ENCODE measurements at regions not wholly inside any gene's neighbourhood (a gene's known extent, or its start where the extent isn't known, plus 50 kb on each side); places are given as distances from the start of the nearest gene placed in this dataset.

DNA sequence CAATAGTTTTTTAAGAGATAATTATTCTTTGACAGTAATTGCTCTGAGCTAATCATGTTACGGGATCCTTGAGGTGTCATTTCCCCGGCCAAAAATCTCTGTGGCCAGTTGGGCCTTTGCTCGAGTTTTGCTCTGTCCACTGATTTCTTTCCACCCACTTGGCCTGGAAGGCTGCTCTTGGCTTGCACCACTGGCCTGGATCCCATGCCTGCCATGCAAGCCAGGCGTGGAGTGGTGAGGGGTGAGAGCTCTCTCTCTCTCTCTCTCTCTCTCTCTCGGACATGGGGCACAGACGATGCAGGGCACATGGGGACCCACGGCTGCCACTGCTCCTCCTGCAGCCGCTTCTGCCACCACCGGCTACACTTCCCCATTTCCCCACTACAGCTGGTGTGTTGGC, 853.0 kb upstream of the GCFC2 start:
- TF ChIP-seq, protein P1, sequence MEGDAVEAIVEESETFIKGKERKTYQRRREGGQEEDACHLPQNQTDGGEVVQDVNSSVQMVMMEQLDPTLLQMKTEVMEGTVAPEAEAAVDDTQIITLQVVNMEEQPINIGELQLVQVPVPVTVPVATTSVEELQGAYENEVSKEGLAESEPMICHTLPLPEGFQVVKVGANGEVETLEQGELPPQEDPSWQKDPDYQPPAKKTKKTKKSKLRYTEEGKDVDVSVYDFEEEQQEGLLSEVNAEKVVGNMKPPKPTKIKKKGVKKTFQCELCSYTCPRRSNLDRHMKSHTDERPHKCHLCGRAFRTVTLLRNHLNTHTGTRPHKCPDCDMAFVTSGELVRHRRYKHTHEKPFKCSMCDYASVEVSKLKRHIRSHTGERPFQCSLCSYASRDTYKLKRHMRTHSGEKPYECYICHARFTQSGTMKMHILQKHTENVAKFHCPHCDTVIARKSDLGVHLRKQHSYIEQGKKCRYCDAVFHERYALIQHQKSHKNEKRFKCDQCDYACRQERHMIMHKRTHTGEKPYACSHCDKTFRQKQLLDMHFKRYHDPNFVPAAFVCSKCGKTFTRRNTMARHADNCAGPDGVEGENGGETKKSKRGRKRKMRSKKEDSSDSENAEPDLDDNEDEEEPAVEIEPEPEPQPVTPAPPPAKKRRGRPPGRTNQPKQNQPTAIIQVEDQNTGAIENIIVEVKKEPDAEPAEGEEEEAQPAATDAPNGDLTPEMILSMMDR (IDR thresholded peaks at IDR 0.05; ENCODE audit: insufficient read depth, low read depth, low read length): no peak
- DNase-seq (ENCODE audit: low read depth): no peak
- no peak overlapping the region for H3K4me3 ChIP-seq (ENCODE audit: low read depth, low read length)

DNA sequence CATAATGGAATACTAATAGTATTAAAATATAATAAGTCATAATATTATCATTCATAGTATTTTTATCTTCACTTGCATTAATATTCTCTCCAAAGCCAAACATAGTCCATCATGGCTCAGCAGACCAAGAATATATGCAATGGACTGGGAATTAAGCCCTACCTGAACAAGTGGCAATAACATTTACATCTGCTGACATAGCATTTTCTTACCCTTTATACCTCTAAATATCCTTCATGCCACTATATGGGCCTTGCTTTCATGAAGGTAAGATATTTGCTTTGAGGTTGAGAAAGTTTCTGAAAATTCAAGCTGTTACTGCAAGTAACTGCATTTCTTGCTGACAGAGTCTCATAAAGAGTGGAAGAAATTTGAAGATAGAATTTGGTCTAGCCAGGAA, 847.4 kb upstream of the GCFC2 start:
- no peak for DNase-seq (ENCODE audit: low read depth)
- no peak overlapping the region for H3K4me3 ChIP-seq (ENCODE audit: low read depth, low read length)
- TF ChIP-seq, protein P1 (IDR thresholded peaks at IDR 0.05; ENCODE audit: insufficient read depth, low read depth, low read length): no peak

DNA sequence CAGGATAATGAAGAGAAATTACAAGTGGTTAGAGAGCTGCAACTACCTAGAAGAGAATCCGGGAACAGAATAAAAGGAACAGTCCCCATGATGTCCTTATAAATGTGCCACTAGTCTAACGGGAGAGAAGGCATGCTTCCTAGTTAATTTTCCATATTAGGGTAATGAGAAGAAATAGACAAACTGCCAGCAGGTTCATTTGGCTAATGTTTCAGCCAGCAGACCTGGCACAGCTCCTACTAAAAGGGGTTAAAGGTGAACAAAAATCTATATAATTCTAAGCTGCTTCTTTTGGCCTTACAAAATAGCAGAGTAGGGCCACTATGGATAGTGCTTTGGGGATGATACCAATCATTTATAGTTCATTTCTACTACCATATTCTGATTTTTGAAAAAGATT, 845.3 kb upstream of the GCFC2 start:
- H3K4me3 ChIP-seq (ENCODE audit: low read depth, low read length): no peak overlapping the region
- DNase-seq (ENCODE audit: low read depth): no peak
- TF ChIP-seq, protein P1 (IDR thresholded peaks at IDR 0.05; ENCODE audit: insufficient read depth, low read depth, low read length): no peak

DNA sequence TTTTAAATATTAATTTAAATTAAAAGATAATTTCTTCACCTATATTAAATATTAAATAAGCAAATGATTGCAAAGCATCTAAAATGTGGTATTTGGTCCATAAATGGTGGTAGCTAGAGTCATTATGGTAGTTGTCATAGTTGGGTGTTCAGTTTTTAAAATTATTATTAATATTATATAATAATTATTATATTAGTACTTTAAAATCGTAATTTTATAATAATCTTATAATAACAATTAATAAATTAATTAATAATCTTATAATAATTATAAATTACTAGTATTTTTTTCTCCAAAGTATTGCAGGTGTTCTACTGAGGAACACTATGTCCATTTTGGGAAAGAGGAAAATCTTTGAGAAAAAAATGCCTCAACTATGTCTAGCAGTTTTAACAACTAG, 835.5 kb upstream of the GCFC2 start:
- no peak overlapping the region for H3K4me3 ChIP-seq (ENCODE audit: low read depth, low read length)
- TF ChIP-seq, protein P1 (IDR thresholded peaks at IDR 0.05; ENCODE audit: insufficient read depth, low read depth, low read length): no peak
- DNase-seq (ENCODE audit: low read depth): no peak

DNA sequence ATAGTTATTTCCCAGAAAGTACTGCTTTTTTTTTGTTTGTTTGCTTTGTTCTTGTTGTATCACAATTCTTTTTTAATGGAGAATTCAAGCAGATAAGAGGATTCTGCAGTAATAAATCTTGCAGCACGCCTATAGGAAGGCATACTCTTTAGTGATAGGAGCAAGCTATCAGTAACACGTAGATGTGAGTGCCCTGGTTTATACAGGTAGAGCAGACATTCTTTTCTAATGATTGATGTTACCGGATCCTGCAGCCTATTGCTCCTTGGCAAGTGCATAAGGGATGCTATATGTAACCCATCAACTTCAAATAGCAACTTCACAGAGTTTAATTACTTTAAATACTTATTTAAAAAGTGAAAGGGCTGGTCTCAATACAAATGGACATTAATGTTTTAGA, 834.2 kb upstream of the GCFC2 start:
- no peak overlapping the region for H3K4me3 ChIP-seq (ENCODE audit: low read depth, low read length)
- TF ChIP-seq, protein P1 (IDR thresholded peaks at IDR 0.05; ENCODE audit: insufficient read depth, low read depth, low read length): no peak
- DNase-seq (ENCODE audit: low read depth): no peak

DNA sequence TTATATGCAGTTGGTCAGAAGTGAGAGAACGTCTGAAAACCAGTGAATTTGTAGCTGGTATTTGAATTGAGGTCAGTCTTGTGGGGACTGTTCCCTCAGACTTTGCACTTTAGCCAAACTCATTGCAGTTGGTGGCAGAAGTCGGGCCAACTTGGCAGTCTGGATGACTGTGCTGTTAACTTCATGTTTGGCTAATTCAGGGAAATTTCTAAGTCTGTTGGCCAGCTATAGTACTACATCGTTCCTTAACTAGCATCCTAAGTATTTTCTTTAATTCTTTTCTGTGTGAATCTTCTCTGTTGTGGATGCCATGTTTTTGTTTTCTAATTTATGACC, 806.8 kb upstream of the GCFC2 start:
- TF ChIP-seq, protein P1 (IDR thresholded peaks at IDR 0.05; ENCODE audit: insufficient read depth, low read depth, low read length): no peak
- H3K4me3 ChIP-seq (ENCODE audit: low read depth, low read length): no peak overlapping the region

DNA sequence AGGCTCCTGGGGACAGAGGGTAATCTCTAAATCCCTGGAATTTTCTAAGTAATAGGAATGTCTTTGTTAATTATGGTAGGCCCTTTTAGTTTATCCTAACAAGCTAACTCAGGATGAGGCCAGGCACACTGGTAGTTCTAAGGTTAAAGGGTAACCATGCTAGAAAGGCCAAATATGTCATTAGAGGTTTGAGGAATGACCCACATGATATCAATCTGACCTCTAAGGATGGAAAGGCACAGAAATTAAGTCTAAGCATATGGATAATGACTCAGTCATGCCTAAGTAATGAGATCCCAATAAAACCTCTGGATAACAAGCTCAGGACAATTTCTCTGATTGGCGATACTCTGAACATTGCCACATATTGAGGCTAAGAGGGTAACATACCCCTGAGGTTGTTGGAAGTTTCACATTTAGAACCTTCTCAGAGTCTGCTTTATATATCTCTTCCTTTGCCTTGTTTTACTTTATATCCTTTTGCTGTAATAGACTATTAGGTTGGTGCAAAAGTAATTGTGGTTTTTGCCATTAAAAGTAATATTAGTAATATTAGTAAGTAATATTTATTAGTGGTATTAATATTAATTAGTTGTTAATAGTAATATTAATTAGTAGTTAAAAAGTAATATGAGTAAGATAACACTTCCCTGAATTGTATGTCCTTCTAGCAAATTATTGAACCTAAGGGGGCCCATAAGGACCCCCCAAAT, 806.3 kb upstream of the GCFC2 start:
- TF ChIP-seq, protein P1 (IDR thresholded peaks at IDR 0.05; ENCODE audit: insufficient read depth, low read depth, low read length): no peak
- no peak for DNase-seq (ENCODE audit: low read depth)

More for the DNA sequence above, 806.8 kb upstream of the GCFC2 start:
- no peak for DNase-seq (ENCODE audit: low read depth)

More for the DNA sequence above, 806.3 kb upstream of the GCFC2 start:
- no peak overlapping the region for H3K4me3 ChIP-seq (ENCODE audit: low read depth, low read length)
